Upper lobe of right lung (tissue), 1 donor: ENCODE measurements at regions not wholly inside any gene's neighbourhood (a gene's known extent, or its start where the extent isn't known, plus 50 kb on each side); places are given as distances from the start of the nearest gene placed in this dataset.

Experiments used
- ATAC-seq: fragments of 200-7000 bp; cut with Tn5 transposase; one replicate; pipeline ENCODE4 v1.9.1; 2020; ENCODE audit warnings: mild to moderate bottlenecking, moderate library complexity
- DNase-seq: peaks from one replicate; pipeline ENCODE4 v3.0.0-alpha.2; 2020
- H3K27ac ChIP-seq: fragments of 200-600 bp; one replicate; pipeline ENCODE4 v1.8.0; 2022
- H3K27me3 ChIP-seq: fragments of 200-600 bp; one replicate; pipeline ENCODE4 v1.8.0; 2022; ENCODE audit warnings: mild to moderate bottlenecking
- H3K36me3 ChIP-seq: fragments of 200-600 bp; one replicate; pipeline ENCODE4 v1.8.0; 2022
- H3K4me1 ChIP-seq: fragments of 200-600 bp; one replicate; pipeline ENCODE4 v1.8.0; 2022
- H3K4me3 ChIP-seq: fragments of 200-600 bp; one replicate; pipeline ENCODE4 v1.8.0; 2022; ENCODE audit warnings: mild to moderate bottlenecking
- H3K9me3 ChIP-seq: fragments of 200-600 bp; one replicate; pipeline ENCODE4 v1.8.0; 2022
- CTCF ChIP-seq: fragments of 200-600 bp; IDR thresholded peaks from one replicate; pipeline ENCODE4 v1.8.0; 2022; ENCODE audit warnings: antibody characterized with exemption
- intact Hi-C: fragments of 100-400 bp; cut with DNase I; formaldehyde crosslinking; loops from one replicate; pipeline ENCODE4 v1.11.0; 2022
- donor health status: DM: no; HTN: yes; CAD: no; lungs with severe emphysema.

DNA sequence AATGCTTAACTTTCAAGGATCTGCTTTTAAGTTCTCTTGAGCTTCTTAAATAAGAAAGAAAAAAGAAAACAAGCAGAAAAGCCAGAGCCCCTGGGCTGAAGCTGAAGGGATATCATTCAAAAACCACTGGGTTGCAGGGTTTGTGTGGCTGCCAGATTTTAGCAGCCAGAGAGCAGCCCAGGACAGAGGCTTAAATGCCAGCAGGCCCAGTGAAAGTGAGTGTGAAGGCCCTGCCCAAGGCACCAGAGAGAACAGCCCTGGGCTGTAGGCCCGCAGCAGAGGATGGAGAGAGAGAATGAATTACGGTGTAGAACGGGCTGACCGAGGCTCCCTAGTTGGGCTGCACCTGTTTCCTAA, 106.3 kb upstream of the BOC start:
- Histone ChIP-seq H3K27me3 (no peaks in the 10 kb centered on the region), H3K9me3 (no peaks in the 10 kb centered on the region), H3K36me3 (no peaks in the 10 kb centered on the region), H3K4me3 (no peak overlapping the region), H3K4me1 (no peaks in the 10 kb centered on the region), H3K27ac (no peak overlapping the region)
- no peak for TF ChIP-seq CTCF
- ATAC-seq (no peak), DNase-seq (no peak)
- intact Hi-C loops, result no loop called here

DNA sequence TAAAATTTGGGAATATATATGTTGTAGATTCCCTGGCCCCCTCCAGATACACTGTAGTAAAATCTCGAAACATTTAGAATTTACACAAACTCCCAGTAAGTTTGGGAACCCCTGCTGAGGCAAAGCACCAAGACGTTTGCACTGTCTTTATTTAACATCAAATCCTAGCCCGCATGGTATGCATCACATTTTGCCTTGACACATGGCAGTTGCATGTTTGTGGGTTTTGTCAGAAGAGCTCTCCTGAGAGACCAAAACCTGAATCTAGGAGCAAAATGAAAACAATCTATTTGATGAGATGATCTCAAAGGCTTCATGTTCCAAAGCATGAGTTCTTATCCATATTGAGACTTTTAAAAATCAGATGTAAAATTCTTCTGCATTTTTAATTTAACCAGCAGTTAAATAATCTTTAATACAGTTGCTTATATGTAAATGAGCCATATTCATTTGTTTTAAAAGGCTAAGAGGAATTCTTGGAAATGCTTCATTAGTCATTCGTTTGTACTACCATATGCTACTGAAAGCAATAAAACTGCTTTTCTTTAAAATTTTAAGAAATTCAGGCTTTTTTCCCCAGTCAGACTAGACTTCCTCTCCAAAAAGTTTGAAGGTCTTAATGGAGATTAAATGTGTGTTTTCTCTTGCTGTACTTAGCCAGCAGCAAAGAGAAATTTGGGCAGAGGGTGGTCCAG, 105.2 kb upstream of the BOC start:
- TF ChIP-seq CTCF, result no peak

GRCh38 chr3:113110267-113110666, 101.1 kb upstream of the BOC start:
- Histone ChIP-seq H3K27me3 (no peaks in the 10 kb centered on the region), H3K4me1 (no peaks in the 10 kb centered on the region), H3K36me3 (no peaks in the 10 kb centered on the region), H3K9me3 (no peaks in the 10 kb centered on the region), H3K27ac (no peak overlapping the region), H3K4me3 (no peak overlapping the region)
- DNase-seq, result no peak
- no peak for ATAC-seq
- no peak for TF ChIP-seq CTCF
- intact Hi-C loops, result no loop called here

More for the DNA sequence above, 105.2 kb upstream of the BOC start:
- no peak for DNase-seq
- H3K36me3 ChIP-seq, result no peaks in the 10 kb centered on the region
- no peak overlapping the region for H3K4me3 ChIP-seq
- H3K9me3 ChIP-seq, result no peaks in the 10 kb centered on the region
- no peaks in the 10 kb centered on the region for H3K4me1 ChIP-seq
- no peaks in the 10 kb centered on the region for H3K27me3 ChIP-seq
- no peak for ATAC-seq
- H3K27ac ChIP-seq, result no peak overlapping the region
- intact Hi-C loops, result no loop called here

GRCh38 chr3:113111011-113111707, 100.2 kb upstream of the BOC start:
- no peak overlapping the region for H3K27ac ChIP-seq
- ATAC-seq, result no peak
- intact Hi-C loops, result no loop called here
- TF ChIP-seq CTCF, result no peak
- no peak overlapping the region for H3K4me3 ChIP-seq
- H3K36me3 ChIP-seq, result no peaks in the 10 kb centered on the region
- no peaks in the 10 kb centered on the region for H3K4me1 ChIP-seq
- no peaks in the 10 kb centered on the region for H3K9me3 ChIP-seq
- no peak for DNase-seq
- H3K27me3 ChIP-seq, result no peaks in the 10 kb centered on the region

- no peak for TF ChIP-seq CTCF
- H3K27me3 ChIP-seq, result no peaks in the 10 kb centered on the region
- no peaks in the 10 kb centered on the region for H3K9me3 ChIP-seq
- no peak for DNase-seq
- ATAC-seq, result no peak
- H3K4me1 ChIP-seq, result peaks cover 9% of the 10 kb centered on the region
- no peaks in the 10 kb centered on the region for H3K36me3 ChIP-seq
- H3K4me3 ChIP-seq, result no peak overlapping the region
- no peak overlapping the region for H3K27ac ChIP-seq
- intact Hi-C loops, result no loop called here
These were observed 98.0 kb upstream of the BOC start for GRCh38 chr3:113113361-113113760.
